CD4-positive, alpha-beta T cell treated with Interleukin-2 at 100 ng/mL for 4 hours (primary cell): ENCODE measurements at regions not wholly inside any gene's neighbourhood (a gene's known extent, or its start where the extent isn't known, plus 50 kb on each side); places are given as distances from the start of the nearest gene placed in this dataset.

ENCODE experiments used
- DNase-seq: peaks from one replicate; pipeline ENCODE4 v3.0.0-alpha.2; 2020; ENCODE audit warnings: low spot score

DNA sequence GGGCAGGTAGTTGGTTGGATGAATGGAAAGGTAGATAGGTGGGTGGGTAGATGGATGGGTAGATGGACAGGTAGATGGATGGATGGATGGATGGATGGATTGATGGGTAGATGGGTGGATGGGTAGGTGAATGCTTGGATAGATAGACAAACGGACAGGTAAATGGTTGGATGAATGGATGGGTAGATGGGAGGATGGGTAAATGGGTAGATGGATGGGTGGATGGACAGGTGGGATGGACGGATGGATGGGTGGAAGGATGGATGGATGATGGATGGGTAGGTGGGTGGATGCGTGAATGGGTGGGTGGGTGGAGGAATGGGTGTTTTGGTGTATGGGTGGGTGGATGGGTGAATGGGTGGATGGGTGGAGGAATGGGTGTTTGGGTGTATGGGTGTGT, 50.1 kb upstream of the ASAP2 start:
- DNase-seq: no peak

DNA sequence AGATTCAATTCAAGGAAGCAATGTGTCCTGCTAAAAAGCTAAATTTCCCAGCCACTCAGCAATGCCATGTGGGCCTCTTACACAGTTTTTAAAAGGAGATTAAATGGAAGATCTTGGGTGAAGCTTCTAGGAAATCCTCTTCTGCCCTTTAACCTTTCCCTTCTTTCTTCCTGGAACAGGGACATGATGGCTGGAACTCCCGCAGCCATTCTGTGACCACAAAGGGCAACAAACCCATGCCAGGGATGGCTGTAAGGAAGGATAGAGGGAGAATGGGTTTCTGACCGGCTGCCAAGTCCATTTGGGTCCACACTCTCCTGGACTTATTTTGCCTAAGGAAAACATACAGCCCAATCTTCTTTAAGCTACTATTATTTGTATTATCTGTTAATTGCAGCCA, 52.6 kb upstream of the ASAP2 start:
- DNase-seq: no peak

DNA sequence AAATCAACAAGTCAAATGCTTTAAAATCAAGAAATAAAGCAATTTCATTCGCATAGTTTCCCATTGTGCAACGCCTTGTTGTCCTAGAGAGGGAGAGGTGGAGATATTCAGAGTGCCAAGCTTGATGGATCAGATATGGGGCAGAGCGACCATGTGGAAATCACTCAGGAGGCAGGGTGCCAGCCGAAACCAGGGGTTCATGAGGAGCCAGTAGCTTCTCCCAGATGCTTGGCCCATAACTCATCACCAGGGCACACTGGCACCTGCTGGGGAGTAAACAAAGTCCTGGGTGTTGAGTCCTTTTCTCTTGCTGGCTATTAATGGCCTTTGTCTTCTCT, 53.0 kb upstream of the ASAP2 start:
- no peak for DNase-seq

DNA sequence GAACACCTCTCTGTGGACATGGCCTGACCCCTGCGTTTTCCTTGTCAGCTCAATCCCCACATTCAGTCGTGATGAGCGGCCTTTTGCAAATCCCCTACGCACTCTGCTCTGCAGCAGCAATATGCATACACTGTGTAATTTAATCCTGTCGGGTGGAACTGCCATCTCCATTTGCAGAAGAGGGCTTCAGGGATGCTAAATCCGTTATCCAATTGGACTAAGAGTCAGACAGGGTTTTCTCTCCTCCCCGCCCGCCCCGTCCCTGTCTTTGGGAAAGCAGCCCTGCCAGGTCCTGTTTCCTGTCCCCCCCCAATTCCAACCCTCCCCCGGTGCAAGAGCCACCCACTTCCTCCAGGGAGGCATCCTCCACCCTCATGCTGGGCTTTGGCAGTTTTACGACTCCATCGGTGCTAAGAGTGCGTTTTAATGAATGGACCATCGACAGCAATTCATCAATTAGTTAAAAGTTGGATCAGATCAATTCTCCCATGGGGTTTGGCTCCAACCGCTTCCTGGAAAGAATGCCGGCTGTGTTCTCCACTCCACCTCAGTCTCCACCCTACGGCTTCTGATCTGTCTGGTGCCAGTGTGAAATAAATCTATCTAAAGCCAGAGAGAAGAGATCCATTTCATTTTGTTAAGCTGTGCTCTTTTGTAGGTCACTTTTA, 53.5 kb upstream of the ASAP2 start:
- no peak for DNase-seq

DNA sequence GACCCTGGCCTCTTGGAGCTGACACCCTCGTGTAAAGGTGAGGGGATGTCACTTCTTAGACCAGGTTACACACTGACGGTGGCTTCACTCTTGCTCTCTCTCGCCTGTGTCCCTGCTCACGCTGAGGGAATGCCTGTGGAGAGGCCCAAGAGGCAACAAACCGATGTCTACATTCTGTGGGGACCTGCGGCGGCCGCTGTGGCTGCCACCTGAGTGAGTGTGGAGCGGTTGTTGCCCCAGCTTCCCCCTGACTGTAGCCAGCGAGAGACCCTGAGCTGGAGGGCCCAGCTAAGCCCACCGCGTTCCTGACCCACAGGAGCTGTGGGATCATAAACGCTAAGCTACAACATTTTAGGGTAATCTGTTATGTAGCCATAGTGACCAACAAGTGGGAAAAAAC, 55.7 kb upstream of the ASAP2 start:
- no peak for DNase-seq

DNA sequence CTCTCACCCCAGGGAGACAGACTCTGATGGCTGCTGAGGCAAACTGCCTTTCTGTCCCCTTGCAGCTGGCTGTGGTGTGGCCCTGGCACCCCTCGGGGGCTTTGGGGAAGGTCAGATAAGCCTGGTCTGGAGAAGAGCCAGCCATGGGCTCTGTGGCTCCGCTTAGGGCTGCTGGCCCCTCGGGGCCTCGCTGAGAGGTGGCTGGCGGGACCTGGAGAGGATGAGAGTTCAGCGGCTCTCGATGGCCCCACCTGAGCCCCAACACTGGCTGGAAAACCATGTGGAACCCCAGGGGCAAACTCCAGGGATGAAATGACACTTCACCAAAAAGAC, 56.1 kb upstream of the ASAP2 start:
- DNase-seq: no peak

DNA sequence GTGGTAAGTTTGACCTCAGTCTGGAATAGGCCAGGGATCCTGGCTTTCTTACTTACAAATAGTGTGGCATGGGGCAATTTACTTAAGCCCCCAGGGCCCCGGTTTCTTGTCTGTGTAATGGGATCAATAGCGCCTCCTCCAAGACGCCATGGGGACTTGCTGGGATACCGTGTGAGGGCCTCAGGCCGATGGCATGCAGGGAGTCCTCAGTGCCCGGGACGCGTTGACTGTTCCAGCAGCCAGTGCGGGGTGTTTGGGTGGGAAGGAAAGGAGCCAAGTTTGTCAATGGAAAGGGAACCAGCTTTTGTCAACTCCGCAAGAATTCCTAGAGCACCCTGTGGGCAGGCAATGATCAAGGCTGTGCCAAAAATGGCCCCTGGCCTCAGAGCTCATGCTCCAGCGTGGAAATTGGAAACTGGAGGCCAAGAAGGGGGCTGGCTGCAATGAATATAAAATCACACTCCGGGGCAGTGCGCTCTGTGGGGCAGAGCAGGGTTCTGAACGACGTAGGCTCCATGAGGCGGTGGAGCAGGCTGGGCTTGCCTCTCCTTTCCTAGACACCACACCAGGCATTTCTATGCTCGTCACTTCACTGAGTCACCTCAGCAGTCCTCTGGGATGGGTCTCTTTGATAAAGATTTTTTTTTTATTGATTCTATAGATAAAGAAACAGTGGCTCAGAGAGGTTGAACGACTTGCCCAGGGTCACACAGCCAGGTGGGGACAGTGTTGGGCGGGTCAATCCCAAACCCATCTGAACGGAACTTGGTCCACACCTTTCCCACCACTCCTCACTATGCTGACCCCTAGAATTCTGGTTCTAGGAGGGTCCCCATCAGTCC, 56.7 kb upstream of the ASAP2 start:
- no peak for DNase-seq

DNA sequence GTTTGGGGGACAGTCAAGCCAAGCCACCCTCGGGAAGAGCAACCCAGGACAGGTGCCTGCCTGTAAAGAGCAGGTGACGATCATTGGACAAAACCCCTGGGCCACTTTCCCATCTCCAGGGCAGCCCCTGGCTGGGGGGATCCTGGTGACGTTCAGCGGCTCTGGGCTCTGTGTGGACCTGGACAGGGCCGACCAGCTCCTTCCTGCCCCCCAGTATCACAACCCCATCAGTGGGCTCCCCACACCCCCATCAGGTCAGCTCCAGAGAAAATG, 57.3 kb upstream of the ASAP2 start:
- no peak for DNase-seq

DNA sequence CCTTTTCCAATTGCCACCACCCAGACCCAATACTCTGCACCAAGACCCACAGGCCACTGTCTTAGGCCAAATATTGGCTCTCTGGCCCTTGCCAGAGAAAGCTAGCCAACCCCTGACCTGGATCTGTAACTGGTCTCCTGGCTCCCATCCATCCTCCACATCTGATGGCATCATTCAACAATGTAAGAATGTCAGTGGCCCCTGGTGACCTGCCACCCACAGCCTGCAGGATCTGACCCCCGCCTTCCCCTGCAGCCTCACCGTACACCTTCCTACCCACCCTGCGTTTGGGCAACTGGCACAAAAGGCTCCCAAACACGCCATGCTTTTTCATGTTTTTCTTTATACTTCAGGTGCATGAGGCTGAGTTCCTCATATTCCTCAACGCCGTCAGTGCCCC, 60.0 kb upstream of the ASAP2 start:
- no peak for DNase-seq

DNA sequence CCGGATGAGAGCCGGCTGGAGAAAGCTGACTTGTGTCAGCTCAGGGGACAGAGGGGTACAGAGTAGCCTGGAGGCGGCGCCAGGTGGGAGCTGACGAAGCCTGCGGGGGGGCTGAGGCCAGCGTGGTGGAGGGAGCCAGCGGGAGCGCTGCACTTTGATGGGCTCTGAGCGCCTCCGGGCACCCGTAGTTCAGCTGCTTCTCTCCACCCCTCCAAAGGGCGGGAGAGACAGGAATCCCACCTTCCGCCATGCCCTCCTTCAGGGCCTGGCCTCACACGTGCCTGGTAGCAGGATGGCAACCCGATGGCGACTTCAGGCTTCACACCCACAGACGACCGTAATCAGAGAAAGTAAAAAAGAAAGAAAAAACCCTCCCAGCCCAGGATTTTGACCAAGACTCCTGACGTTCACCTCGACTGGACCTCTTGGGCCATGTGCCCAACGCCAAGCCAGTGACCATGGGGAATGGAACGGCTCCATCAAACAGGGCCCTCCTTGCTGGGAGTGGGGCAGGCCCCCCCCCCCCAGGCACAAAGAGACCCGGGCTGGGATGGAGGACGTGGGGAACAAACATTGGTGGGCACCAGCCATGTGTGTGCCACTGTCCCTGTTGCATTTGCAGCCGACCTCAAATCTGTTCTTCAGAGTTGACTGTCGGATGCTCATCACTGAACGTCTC, 60.7 kb upstream of the ASAP2 start:
- DNase-seq: no peak

DNA sequence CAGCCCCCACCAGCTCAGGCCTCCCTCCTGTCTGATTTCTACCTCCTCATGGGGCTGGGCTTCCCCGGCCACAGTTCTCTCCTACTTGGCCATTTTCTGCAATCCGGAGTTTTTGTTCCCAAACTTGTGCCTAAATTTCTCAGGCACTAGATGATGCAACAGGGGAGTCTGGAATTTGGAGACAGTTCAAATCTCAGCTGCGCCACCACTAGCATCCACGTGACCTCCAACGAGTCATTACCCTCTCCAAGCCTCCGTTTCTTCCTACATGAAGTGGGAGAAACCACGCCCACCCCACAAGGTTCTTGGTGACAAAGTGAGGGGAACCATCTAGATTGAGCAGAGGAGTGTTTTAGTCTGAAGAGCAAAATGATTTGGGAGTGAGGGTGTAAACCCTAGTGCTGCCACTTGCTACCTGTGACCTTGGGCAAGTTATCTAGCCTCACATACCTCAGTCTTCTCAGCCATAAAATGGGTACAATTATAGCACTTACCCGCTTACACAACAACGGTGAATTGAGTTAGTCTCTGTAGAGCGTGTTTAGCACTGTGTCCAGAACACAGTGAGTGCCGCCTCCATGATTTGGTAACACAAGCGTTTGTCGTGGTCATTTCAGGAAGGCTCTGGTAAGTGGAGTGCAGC, 61.4 kb upstream of the ASAP2 start:
- DNase-seq: no peak

DNA sequence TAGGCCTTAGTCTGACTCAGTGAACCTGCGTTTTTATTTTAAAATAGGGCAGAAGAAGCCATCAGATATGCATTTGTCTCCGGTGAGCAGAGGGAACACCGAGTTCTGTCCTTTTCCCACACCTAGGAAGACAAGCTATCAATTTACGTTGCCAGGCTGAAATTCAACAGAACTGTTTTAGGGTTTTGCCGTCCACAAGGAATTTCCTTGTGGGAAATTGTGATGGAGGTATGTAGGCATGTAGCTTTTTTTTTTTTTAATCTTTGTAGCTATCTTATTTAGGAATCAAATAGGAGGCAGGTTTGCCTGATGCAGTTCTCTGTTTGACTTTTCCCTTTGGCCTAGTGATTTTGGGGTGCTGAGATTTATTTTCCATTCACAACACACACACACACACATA, 62.0 kb upstream of the ASAP2 start:
- no peak for DNase-seq

DNA sequence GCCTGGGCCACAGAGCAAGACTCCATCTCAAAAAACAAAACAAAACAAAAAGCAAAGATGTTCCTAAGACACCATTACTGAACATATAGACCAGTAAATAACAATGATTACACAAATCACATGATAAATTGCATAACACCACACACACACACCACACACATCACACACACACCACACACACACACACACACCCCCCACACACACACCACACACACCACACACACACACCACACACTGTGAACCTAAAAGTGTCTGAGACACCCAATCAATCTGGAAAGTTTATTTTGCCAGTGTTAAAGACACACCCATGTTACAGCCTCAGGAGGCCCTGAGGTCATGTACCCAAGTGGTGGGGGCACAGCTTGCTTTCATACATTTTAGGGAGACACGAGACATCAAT, 62.6 kb upstream of the ASAP2 start:
- no peak for DNase-seq

DNA sequence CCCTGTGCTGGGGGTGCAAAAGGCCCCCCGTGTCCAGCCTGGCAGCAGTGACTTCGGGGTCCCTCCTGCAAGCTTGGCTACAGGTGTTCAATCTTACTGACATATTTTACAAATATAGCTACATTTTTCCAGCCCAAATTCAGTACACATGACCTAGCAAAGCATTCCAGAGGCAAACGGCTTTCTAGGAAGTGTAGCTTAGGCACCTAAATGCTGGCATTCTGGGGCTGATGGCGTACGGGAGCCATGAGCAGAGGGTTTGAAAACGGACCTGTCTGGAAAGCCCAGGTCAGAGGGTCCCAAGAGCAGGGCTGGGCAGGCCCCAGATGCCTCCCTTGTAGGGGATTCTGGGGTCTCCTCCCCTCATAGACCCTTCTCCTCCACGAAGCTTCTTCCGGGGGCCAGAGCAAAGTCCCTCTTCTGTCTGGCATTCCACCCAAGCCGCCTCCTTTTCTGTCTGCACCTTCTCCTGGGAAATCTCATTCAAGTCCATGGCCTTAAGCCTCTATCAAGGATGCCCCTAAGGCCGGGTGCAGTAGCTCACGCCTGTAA, 63.3 kb upstream of the ASAP2 start:
- no peak for DNase-seq

DNA sequence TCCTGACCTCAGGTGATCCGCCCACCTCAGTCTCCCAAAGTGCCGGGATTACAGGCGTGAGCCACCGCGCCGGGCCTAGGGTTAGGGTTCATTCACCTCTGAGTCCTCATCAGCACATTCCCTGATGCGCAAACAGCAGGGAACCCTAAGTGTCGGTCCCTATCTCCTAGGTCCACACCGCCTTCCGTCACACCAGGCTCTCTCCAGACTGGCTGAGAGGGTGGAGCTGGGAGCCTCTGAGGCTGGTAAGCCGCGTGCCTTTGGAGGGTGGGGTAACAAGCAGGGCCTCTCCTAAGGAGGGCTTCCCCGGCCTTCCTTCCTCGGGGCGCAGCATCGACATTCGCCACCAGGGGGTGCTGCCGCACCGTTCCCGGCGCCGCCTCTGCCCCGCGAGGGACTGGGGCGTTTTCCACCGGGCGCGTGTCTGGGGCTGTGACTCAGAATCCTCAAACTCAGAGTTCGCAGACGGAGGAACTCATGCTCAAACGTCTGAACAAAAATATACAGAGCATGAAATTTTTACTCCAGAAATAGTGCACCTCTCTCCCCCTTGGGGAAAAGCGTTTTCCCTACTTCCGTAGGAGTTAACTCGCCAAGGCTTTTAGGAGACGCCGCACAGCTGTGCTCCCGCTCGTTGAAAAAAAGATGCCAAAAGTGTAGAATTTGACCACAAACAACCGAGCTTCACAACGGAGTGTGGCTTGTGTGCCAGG, 63.9 kb upstream of the ASAP2 start:
- peak; percentile 76 for DNase-seq

DNA sequence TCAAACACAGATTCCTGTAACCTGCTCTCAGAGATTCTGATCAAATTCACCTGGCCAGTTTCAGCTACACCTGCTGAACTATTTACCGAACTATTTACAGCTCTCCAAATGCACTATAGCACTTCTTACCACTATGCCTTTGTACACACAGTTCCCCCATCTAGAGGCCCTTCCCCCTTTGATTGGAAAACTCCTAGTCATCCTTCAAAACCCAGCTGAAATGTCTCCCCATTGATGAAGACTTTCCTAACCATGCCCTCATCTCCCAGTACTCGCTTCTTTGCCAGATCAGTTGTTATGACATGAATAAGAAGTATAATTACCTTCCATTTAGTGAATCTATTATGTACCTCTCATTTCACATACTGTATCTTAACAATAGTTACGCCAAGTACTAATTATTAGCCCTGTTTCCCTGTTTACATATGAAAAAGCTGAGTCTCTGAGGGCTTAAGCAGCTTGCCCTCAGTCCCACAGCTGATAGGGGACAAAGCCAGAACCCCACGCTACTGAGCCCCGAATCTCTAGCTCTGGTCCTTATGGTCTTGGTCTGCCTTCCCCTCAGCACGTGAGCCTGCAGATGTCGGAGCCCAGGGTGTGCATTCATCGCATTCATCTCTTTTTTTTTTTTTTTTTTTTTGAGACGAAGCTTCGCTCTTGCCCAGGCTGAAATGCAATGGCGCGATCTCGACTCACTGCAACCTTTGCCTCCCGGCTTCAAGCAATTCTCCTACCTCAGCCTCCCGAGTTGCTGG, 64.7 kb upstream of the ASAP2 start:
- DNase-seq: no peak

DNA sequence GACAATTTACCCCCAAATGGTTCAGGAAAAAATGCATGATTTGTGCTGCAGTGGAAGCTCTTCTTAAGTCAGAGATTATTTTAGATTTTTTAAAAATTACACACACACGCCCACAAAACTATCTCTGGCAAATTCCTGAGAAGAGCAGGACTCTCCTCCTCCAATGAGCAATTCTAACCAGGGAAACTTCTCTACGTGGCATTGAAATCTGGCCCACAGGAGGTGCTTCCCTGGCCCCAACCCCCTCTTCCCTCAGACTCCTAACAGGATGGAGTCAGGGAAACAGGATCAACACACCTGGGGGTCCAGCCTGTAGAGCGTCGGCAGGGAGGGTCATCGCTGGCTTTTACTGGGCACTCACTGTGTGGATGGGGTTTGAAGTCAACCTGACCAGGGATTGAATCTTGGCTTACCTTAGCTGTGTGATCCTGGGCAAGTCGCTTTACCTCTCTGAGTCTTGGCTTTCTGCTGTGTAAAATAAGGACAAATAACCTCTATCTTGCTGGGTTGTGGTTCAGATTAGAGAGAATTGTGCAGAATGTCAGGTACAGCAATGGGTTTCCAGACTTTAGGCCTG, 65.4 kb upstream of the ASAP2 start:
- DNase-seq: no peak

DNA sequence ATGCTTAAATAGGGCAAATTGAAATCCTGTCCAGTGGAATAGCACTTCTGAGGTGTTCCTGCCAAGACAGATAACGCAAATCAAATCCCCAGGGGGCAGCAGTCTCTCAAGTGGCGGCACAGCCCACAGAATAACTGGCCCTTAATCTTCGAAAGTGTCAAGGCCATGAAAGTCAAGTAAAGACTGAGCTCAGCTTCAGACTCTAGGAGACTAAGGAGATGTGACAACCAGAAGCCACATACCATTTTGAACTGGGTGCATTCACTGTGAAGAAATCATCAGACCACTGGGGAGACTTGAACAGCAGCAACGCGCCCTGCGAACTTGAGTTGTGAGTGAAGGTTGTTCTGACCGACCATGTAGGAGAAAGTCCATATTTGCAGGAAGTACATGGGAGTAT, 66.0 kb upstream of the ASAP2 start:
- no peak for DNase-seq

DNA sequence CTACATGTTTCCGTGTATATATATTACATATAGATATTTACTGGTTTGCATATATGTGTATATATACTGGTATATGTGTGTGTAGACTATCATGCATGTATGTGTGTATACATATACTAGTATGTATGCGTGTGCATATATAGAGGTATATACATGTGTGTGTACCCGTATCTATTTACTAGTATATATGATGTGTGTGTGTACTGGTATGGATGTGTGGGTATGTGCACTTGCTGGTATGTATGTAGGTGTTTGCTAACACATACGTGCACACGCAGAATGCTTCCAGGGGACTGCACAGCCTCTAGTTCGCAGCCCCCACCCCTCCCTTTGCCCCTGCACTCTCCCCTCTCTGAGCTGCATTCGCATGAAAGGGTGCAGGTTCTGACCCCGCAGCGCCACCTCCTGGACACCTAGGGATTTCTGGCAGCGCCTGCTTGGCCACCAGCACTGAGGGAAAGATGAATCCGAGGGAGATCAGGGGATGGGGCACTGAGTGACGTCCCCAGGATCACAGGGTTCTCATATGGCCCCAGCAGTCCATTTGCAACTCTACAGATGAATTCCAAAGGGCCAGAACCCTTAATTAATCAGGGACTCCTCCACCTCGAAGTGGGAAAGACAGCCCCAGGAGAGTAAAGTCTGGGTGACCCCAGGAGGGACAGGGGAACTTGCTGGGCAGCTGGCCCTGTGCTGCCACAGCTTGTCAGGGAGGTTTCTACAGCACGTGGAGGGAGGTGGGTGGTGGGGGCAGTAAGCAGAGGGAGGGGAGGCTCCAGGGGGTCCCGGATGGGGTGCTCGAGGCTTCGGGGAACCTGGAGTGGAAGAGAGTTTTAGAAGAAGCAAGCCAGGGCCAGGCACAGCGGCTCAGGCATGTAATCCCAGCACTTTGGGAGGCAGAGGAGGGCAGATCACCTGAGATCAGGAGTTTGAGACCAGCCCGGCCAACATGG, 66.8 kb upstream of the ASAP2 start:
- peak; percentile 43 for DNase-seq
